Tibial nerve (tissue), 3 donors: ENCODE measurements at regions not wholly inside any gene's neighbourhood (a gene's known extent, or its start where the extent isn't known, plus 50 kb on each side); places are given as distances from the start of the nearest gene placed in this dataset.

Experiments
- POLR2A ChIP-seq, 2 donors: fragments of 450-650 bp; IDR thresholded peaks; one replicate each; pipeline ENCODE4 v1.6.1; 2017; ENCODE audit warnings: antibody characterized with exemption in 2 of 2, mild to moderate bottlenecking in 2 of 2, moderate library complexity in 2 of 2
- TF ChIP-seq, protein P1 (sequence below), 5 experiments: fragments of 200-600 bp in 3 of 5; fragments of 450-650 bp in 2 of 5; sonication (generic) in 3 of 5; IDR thresholded peaks; one replicate each; pipeline ENCODE4 v1.5.1; 2016 to 2019; ENCODE audit warnings: antibody characterized with exemption in 5 of 5, mild to moderate bottlenecking in 3 of 5, moderate library complexity in 2 of 5

DNA sequence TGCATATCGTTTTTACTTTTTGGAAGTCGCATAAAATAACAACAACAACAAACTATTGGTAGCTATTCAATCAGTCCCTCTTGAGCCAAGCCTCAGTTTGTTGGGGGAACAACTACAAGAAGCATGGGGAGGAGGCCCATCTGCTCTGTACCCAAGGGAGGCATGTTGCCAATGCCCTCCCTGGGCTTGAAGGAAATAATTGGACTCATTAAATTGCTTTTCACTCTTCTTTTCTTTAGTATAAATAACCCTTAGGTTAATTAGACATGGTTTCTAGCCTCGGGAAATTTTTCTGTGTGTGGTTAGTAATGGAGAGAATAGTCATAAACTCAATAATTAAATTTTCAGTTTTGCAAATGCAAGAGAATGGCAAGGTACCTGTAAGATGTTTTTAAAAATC, 500.7 kb downstream of the TLE4 start:
- TF ChIP-seq, protein P1, sequence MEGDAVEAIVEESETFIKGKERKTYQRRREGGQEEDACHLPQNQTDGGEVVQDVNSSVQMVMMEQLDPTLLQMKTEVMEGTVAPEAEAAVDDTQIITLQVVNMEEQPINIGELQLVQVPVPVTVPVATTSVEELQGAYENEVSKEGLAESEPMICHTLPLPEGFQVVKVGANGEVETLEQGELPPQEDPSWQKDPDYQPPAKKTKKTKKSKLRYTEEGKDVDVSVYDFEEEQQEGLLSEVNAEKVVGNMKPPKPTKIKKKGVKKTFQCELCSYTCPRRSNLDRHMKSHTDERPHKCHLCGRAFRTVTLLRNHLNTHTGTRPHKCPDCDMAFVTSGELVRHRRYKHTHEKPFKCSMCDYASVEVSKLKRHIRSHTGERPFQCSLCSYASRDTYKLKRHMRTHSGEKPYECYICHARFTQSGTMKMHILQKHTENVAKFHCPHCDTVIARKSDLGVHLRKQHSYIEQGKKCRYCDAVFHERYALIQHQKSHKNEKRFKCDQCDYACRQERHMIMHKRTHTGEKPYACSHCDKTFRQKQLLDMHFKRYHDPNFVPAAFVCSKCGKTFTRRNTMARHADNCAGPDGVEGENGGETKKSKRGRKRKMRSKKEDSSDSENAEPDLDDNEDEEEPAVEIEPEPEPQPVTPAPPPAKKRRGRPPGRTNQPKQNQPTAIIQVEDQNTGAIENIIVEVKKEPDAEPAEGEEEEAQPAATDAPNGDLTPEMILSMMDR (IDR thresholded peaks at IDR 0.05) = no peak
- TF ChIP-seq POLR2A (IDR thresholded peaks at IDR 0.05) = no peak
